SIG-M5 (cell line): ENCODE measurements at regions not wholly inside any gene's neighbourhood (a gene's known extent, or its start where the extent isn't known, plus 50 kb on each side); places are given as distances from the start of the nearest gene placed in this dataset.

Source experiments
- DNase-seq: peaks from one replicate; lab custom pipeline; 2025; lab: John Stamatoyannopoulos, UW

DNA sequence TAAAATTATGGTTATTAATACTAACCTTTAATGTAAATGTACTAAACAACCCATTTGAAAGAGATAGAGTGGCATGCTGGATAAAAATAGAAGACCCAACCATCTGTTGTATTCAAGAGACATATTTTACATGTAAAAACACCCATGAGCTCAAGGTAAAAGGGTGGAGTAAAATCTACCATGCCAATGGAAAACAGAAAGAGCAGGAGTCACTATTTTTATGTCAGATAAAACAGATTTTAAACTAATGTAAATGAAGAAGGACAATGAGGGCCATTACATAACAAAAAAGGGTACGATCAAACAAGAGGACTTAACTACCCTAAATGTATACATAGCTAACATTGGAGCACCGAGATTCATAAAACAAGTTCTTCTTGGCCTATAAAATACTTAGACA lies 66.3 kb downstream of the ITM2A start:
- DNase-seq: no peak

DNA sequence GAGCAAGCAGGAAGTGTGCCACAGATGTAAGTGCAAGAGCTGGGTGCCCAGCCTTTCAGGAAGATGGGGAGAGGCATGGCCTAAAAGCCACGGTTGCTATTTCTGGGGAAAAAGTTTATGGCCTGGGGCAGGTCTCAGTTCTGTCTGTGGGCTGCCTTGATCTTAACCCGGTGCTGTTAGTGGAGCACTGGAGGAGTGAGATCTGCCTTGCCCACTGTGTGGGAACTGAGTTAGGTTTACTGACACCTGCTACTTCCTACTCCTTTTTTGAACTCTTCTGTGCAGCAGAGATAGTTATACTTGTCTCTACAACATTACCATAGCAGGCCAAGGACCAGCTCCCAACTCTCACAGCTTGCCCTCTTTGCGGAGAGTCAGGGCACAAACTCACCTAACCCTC lies 76.5 kb downstream of the ITM2A start:
- no peak for DNase-seq

DNA sequence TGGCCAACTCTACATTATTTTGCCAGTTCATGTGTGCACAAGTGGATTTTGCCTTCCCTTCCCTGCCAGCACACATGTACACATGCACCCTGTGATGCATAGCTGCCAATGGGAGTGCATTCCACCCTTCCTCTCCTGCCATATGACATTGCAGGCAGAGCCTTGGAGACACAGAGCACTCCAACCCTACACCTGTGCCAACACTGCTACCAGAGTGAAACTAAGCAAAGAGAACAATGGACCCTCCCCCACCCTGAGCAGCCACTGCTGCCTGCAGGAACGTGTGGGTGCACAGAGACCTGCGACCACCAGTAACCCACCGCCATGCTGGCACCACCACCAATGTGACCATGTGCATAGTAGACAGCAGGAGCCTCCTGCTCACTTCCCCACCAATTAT lies 78.4 kb downstream of the ITM2A start:
- no peak for DNase-seq

DNA sequence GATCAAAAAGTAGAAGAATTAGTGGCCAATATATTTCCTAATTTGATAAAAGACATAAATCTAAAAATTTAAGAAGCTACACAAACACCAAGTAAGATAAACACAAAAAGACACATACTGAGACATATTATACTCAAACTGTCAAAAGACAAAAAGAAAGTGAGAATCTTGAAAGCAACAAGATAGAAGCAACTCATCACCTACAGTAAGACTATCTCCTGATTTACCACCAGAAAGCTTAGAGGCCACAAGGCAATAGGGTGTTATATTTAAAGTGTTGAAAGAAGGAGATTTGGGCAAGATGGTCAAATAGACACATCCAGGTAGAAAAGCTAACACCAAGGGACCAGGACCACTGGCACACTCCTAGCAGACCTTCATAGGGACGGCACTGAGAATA lies 79.4 kb downstream of the ITM2A start:
- DNase-seq: no peak

DNA sequence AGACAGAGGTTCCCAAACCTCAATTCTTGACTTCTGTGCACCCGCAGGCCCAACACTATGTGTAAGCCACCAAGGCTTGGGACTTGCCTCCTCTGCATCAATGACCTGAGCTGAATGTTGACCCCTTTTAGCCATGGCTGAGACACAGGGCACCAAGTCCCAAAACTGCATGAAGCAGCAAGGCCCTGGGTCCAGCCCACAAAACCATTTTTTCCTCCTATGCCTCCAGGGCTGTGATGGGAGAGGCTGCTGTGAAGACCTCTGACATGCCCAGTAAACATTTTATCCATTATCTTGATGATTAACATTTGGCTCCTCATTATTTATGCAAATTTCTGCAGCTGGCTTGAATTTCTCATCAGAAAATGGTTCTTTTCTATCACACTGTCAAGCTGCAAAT lies 85.4 kb downstream of the ITM2A start:
- DNase-seq: no peak

DNA sequence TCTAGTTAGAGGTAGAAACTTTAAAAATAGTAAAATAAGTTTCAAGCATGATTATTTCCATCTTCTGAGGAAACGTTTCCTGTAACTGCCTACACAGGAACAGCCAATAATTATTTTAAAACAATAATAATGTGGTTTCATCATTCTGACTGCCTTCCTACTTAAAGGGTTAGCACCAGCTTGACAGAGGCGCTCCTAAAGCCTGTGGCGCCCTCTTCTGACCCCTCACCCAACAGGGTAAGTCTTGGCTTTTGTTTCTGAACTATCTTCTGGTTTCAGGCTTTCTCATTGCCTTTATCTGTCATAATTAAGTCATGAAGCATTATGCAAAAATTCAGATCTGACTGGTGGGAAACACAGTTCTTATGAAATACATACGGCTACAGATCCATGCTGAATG lies 96.7 kb downstream of the ITM2A start:
- no peak for DNase-seq

DNA sequence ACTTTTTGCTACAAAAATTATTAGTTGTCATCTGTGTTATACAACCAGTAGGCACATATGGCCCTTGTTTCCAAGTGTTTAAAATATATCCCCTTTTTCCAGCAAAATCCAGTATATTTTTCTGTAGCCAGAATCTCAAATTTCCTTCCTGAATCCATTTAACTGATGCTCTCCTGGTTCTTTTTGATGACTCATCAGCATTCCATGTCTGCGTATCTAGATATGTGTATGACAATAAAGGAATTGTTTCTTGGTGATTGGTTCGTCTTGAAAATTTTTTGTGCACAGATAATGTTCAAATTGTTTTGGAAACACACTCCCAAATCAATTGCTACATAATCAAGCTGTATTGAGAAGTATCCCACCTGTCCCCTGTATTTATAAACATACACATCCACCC lies 98.3 kb downstream of the ITM2A start:
- DNase-seq: no peak

DNA sequence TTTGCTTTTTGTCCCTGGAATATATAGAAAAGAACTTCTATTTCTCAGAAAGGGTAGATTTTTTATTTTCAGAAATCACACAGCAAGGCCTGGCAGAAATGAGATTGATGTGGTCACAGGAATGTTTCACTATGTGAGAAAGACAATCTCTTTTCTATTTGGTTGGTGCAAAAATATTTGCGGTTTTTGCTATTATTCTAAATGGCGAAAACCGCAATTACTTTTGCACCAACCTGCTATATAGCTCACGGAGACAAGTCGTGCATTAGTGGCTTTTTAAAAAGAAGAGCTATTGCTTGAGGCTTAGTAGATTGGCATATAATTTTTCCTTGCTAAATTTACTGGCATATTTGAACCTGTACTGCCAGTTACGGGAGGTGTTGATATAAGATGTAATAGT lies 100.4 kb downstream of the ITM2A start:
- no peak for DNase-seq

DNA sequence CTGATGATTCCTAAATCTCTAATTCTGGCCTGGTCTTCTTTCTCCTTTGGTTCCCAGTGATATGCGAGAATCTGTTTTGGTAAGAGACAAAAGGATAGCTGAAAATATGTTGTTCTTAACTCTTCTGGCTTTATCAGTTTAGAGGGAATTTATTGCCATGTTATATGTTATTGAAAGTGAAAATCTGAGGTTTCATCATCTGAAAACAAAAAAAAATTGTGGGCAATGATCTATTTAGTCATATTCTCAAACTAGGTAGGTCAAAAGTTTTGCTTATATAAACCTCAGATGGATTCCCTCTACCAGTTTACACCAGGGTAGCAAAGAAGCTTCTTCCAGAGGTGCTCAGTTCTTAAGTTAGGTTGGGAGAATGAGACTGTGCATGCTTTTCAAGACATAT lies 103.6 kb downstream of the ITM2A start:
- DNase-seq: no peak

DNA sequence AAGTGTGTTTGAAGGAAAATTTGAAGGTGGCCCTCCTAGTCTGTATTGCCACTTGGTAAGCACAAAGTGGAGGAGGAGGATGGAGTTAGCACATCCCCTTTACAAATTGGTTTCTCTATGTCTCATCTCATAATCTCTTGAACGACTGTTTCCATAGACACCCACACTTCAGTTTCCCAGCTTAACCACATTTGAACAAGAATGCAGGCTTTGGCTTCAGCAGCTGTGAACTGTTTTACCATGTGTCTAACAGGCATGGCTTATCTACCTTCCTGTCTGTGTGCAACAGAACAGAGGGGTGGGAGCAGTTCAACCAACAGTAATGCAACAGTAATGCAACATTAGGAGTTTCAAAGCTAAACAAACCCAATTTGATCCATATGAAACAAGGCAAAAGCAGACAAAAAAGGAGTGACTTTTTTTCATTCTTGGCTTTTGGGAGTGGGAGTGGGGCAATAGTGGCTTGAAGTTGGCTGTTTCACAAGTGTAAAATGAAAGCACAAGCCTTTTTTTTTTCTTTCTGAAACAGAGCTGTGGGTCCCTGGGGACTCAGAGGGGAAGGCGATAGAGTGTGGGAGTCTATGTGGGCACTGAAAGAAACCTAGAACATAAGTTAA lies 108.0 kb downstream of the ITM2A start:
- peak; percentile 0 for DNase-seq

DNA sequence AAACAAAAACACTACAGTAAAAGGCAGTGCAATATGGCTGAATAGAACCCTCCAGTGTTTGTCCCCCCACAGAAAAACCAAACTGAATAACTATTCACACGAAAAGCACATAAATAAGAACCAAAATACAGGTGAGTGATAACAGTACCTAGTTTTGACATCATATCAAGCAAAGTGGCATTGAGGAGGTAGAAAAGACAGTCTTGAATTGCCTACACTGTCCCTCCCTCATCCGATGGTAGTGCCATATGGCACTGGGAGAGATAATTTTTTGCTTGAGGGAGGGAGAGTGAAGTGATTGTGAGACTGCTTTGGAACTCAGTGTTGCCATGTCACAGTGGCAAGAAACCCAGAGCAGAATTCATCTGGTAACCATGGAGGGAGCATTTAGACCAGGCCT lies 99.2 kb downstream of the GPR174 start:
- no peak for DNase-seq

DNA sequence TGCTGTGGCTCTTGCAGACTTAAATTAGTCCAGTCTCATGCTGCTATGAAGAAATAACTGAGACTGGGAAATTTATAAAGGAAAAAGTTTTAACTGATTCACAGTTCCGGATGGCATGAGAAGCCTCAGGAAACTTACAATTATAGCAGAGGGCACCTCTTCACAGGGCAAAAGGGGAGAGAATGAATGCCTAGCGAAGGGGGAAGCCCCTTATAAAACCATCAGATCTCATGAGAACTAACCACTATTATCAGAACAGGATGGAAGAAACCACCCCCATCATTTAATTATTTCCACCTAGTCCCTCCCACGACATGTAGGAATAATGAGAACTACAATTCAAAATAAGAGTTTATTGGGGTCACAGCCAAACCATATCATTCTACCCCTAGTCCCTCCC lies 91.4 kb downstream of the GPR174 start:
- no peak for DNase-seq

DNA sequence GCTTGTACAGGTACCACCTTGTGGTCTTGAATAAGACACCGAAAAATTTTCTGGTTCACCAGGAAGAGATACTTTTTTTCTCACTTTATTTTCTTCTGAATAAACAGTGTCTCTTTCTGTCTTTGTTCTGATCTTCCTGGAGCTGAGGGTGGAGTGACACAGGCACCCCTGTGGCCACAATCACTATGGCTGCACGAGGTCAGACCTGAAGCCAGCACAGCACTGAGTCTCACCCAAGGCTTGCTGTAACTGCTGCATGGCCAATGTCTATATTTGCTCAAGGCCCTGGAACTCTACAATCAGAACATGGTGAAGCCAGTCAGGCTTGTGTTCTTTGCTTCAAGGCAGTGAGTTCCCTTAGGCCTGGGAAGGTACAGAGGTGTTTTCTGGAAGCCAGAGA lies 87.2 kb downstream of the GPR174 start:
- DNase-seq: no peak
